ENCODE measurements at regions not wholly inside any gene's neighbourhood (a gene's known extent, or its start where the extent isn't known, plus 50 kb on each side); places are given as distances from the start of the nearest gene placed in this dataset.

GRCh38 chr10:93181271-93182048 lies 107.8 kb downstream of the CYP26A1 start (continued):
- TF ChIP-seq ZBTB33 (IDR thresholded peaks at IDR 0.05; ENCODE audit: borderline replicate concordance, low read depth) (no peak), EZH2phosphoT487 (IDR thresholded peaks at IDR 0.05; ENCODE audit: borderline replicate concordance, low read depth) (no peak)

GRCh38 chr10:93182049-93182327 lies 108.3 kb downstream of the CYP26A1 start:
- Histone ChIP-seq H3K9me3 (no peaks in the 10 kb centered on the region), H3K4me1 (ENCODE audit: control insufficient read depth in 1 of 2, insufficient read depth in 2 of 2, low read depth in 1 of 2, low read length in 1 of 2) (peaks cover 0 to 2% of the 10 kb centered on the region in 2 experiments; a peak in 1 of 4 replicates), H3K4me2 (no peak overlapping the region), H3K9me2 (no peaks in the 10 kb centered on the region), H3K79me2 (ENCODE audit: insufficient read depth) (no peaks in the 10 kb centered on the region), H3K27me3 (ENCODE audit: insufficient read depth) (no peaks in the 10 kb centered on the region), H3K27ac (ENCODE audit: low read depth in 2 of 2, low read length in 1 of 2) (no peak overlapping the region), H4K20me1 (ENCODE audit: insufficient read depth) (no peaks in the 10 kb centered on the region), H2AFZ (ENCODE audit: low read depth) (no peak overlapping the region), H3K36me3 (replicated peaks in 1 of 2; ENCODE audit: control insufficient read depth in 1 of 2, insufficient read depth in 2 of 2, low read length in 1 of 2) (no peaks in the 10 kb centered on the region), H3F3A (replicated peaks; ENCODE audit: insufficient read depth) (no peaks in the 10 kb centered on the region), H3K9ac (no peak overlapping the region), H3K4me3 (ENCODE audit: low read depth in 2 of 2, low read length in 1 of 2) (no peak overlapping the region)
- TF ChIP-seq SMC3 (IDR thresholded peaks at IDR 0.05; ENCODE audit: low read depth, low read length) (no peak), USF2 (IDR thresholded peaks at IDR 0.05; ENCODE audit: borderline replicate concordance, low read depth, low read length) (no peak), FOSL2 (IDR thresholded peaks at IDR 0.05; ENCODE audit: borderline replicate concordance, low read depth) (no peak), FOXJ3 (CRISPR knock-in tag; IDR thresholded peaks at IDR 0.05) (no peak), NRF1 (IDR thresholded peaks at IDR 0.05; ENCODE audit: low read depth, low read length) (no peak), MXI1 (IDR thresholded peaks at IDR 0.05; ENCODE audit: low read depth, low read length) (no peak), POLR2AphosphoS5 (IDR thresholded peaks at IDR 0.05; ENCODE audit: low read depth, low read length) (no peak), IRF3 (IDR thresholded peaks at IDR 0.05; ENCODE audit: low read depth, low read length) (no peak), GATA2 (CRISPR knock-in tag; IDR thresholded peaks at IDR 0.05) (no peak), USF1 (IDR thresholded peaks at IDR 0.05; ENCODE audit: borderline replicate concordance, low read depth) (no peak), GABPA (IDR thresholded peaks at IDR 0.05; ENCODE audit: low read depth) (no peak), RFX5 (IDR thresholded peaks at IDR 0.05; ENCODE audit: low read length) (no peak), FOXM1 (IDR thresholded peaks at IDR 0.05; ENCODE audit: low read depth) (no peak), MAX (IDR thresholded peaks at IDR 0.05; ENCODE audit: low read depth) (no peak), REST (IDR thresholded peaks at IDR 0.05; ENCODE audit: low read depth, low read length) (no peak), TCF12 (IDR thresholded peaks at IDR 0.05) (no peak), NFIC (IDR thresholded peaks at IDR 0.05; ENCODE audit: borderline replicate concordance) (no peak)
- 74% methylated on average over 4 of the region's 4 CpGs for WGBS (ENCODE audit: low lambda C conversion rate)
- DNase-seq = no peak
- POLR2A ChIA-PET = no interaction called here
- CTCF ChIA-PET = interaction anchor here (1.0 to 1.4 kb wide), 2 partner anchors 9 to 11 kb away, joined by 4 read pairs; no protein-coding TSS in a partner anchor
